NCI-H2029 (cell line): ENCODE measurements at regions not wholly inside any gene's neighbourhood (a gene's known extent, or its start where the extent isn't known, plus 50 kb on each side); places are given as distances from the start of the nearest gene placed in this dataset.
"Not testable (repeated sequence)": the region's sequence is repeated elsewhere in the genome, so short reads cannot be mapped to it uniquely, and the experiment has no call there.

Source experiments
- DNase-seq: peaks from one replicate; lab custom pipeline; 2025; lab: John Stamatoyannopoulos, UW

- DNase-seq, result no peak
Measured at GRCh38 chr4:146073517-146073916, 102.0 kb upstream of the LSM6 start.

GRCh38 chr4:146072376-146072775 lies 103.1 kb upstream of the LSM6 start:
- DNase-seq, result no peak

GRCh38 chr4:146071390-146071789 lies 104.1 kb upstream of the LSM6 start:
- DNase-seq, result no peak

GRCh38 chr4:146063143-146063542 lies 112.4 kb upstream of the LSM6 start:
- no peak for DNase-seq

- DNase-seq, result no peak
Measured at GRCh38 chr4:146062340-146062739, 113.2 kb upstream of the LSM6 start.

- DNase-seq, result no peak
Measured at GRCh38 chr4:146061610-146062334, 113.7 kb upstream of the LSM6 start.

- DNase-seq, result no peak
Measured at GRCh38 chr4:146059865-146060264, 115.7 kb upstream of the LSM6 start.

GRCh38 chr4:146059151-146059550 lies 116.4 kb upstream of the LSM6 start:
- DNase-seq, result no peak

GRCh38 chr4:146058531-146058930 lies 117.0 kb upstream of the LSM6 start:
- no peak for DNase-seq

- no peak for DNase-seq
Measured at GRCh38 chr4:146054676-146055075, 116.1 kb upstream of the ZNF827 start.

GRCh38 chr4:146053891-146054290 lies 115.3 kb upstream of the ZNF827 start:
- DNase-seq, result no peak

- no peak for DNase-seq
Measured at GRCh38 chr4:146051728-146052391, 113.2 kb upstream of the ZNF827 start.

- DNase-seq, result no peak
Measured at GRCh38 chr4:146051223-146051622, 112.6 kb upstream of the ZNF827 start.

- no peak for DNase-seq
Measured at GRCh38 chr4:146049802-146050201, 111.2 kb upstream of the ZNF827 start.

GRCh38 chr4:146047768-146048167 lies 109.1 kb upstream of the ZNF827 start:
- not testable (repeated sequence) for DNase-seq

GRCh38 chr4:146041139-146042004 lies 102.7 kb upstream of the ZNF827 start:
- no peak for DNase-seq

GRCh38 chr4:146040623-146041022 lies 102.0 kb upstream of the ZNF827 start:
- no peak for DNase-seq

GRCh38 chr4:146033149-146033548 lies 94.5 kb upstream of the ZNF827 start:
- DNase-seq, result no peak

GRCh38 chr4:146032234-146032860 lies 93.7 kb upstream of the ZNF827 start:
- DNase-seq, result no peak

- DNase-seq, result no peak
Measured at GRCh38 chr4:146029939-146030710, 91.5 kb upstream of the ZNF827 start.

GRCh38 chr4:146029147-146029546 lies 90.5 kb upstream of the ZNF827 start:
- DNase-seq, result no peak

GRCh38 chr4:146027761-146028160 lies 89.1 kb upstream of the ZNF827 start:
- no peak for DNase-seq
